ENCODE measurements at regions not wholly inside any gene's neighbourhood (a gene's known extent, or its start where the extent isn't known, plus 50 kb on each side); places are given as distances from the start of the nearest gene placed in this dataset.
"Not testable (repeated sequence)": the region's sequence is repeated elsewhere in the genome, so short reads cannot be mapped to it uniquely, and the experiment has no call there.

- no peak for DNase-seq (ENCODE audit: low read depth)
Measured at GRCh38 chr21:33972539-33972938, 56.9 kb upstream of the ATP5PO start.

- peak; percentile 85 for DNase-seq (ENCODE audit: low read depth)
Measured at GRCh38 chr21:33971492-33972013, 55.9 kb upstream of the ATP5PO start.

GRCh38 chr21:33969581-33969980 is 54.0 kb upstream of the ATP5PO start:
- no peak for DNase-seq (ENCODE audit: low read depth)

- DNase-seq (ENCODE audit: low read depth): no peak
Measured at GRCh38 chr21:33968995-33969348, 53.4 kb upstream of the ATP5PO start.

GRCh38 chr21:33968080-33968994 is 52.7 kb upstream of the ATP5PO start:
- peak; percentile 59 for DNase-seq (ENCODE audit: low read depth)

GRCh38 chr21:33967086-33967571 is 51.5 kb upstream of the ATP5PO start:
- DNase-seq (ENCODE audit: low read depth): peak; percentile 75

- no peak for DNase-seq (ENCODE audit: low read depth)
Measured at GRCh38 chr21:33966324-33966949, 50.8 kb upstream of the ATP5PO start.

- DNase-seq (ENCODE audit: low read depth): not testable (repeated sequence)
Measured at GRCh38 chr21:33965662-33966061, 50.1 kb upstream of the ATP5PO start.
